ENCODE measurements at regions not wholly inside any gene's neighbourhood (a gene's known extent, or its start where the extent isn't known, plus 50 kb on each side); places are given as distances from the start of the nearest gene placed in this dataset.

GRCh38 chr1:222279591-222279990 is 268.3 kb downstream of the HHIPL2 start:
- ATAC-seq, result no peak

GRCh38 chr1:222278501-222278900 is 269.4 kb downstream of the HHIPL2 start:
- no peaks in the 10 kb centered on the region for H3K4me1 ChIP-seq
- no peak overlapping the region for H3K27ac ChIP-seq
- in situ Hi-C loops (cut with MboI; ENCODE audit: low sequenced_read_pairs in 4 of 4), result no loop called here
- ATAC-seq (no peak), DNase-seq (no peak)
- TF ChIP-seq POLR2A (IDR thresholded peaks at IDR 0.05) (no peak), CTCF (IDR thresholded peaks at IDR 0.05 in 4 of 5, conservative IDR thresholded peaks at IDR 0.05 in 1 of 5) (no peak)
- intact Hi-C loops (cut with DNase I; ENCODE audit: low total_unique reads), result no loop called here
- no peak overlapping the region for H3K4me3 ChIP-seq
- H3K27me3 ChIP-seq, result no peaks in the 10 kb centered on the region
- H3K9me3 ChIP-seq, result no peaks in the 10 kb centered on the region
- no peaks in the 10 kb centered on the region for H3K36me3 ChIP-seq

More at GRCh38 chr1:222279591-222279990, 268.3 kb downstream of the HHIPL2 start:
- TF ChIP-seq POLR2A (IDR thresholded peaks at IDR 0.05), result no peak
- TF ChIP-seq CTCF (IDR thresholded peaks at IDR 0.05 in 4 of 5, conservative IDR thresholded peaks at IDR 0.05 in 1 of 5), result no peak
- Histone ChIP-seq H3K27ac (no peak overlapping the region), H3K4me1 (no peaks in the 10 kb centered on the region), H3K4me3 (no peak overlapping the region), H3K9me3 (no peaks in the 10 kb centered on the region), H3K36me3 (no peaks in the 10 kb centered on the region), H3K27me3 (no peaks in the 10 kb centered on the region)
- in situ Hi-C loops (cut with MboI; ENCODE audit: low sequenced_read_pairs in 4 of 4), result no loop called here
- no peak for DNase-seq
- intact Hi-C loops (cut with DNase I; ENCODE audit: low total_unique reads), result no loop called here

GRCh38 chr1:222275729-222276465 is 272.0 kb downstream of the HHIPL2 start:
- in situ Hi-C loops (cut with MboI; ENCODE audit: low sequenced_read_pairs in 4 of 4), result no loop called here

GRCh38 chr1:222275001-222275728 is 272.7 kb downstream of the HHIPL2 start:
- in situ Hi-C loops (cut with MboI; ENCODE audit: low sequenced_read_pairs in 4 of 4), result no loop called here
- no peak for DNase-seq

More at GRCh38 chr1:222275729-222276465, 272.0 kb downstream of the HHIPL2 start:
- TF ChIP-seq POLR2A (IDR thresholded peaks at IDR 0.05) (no peak), CTCF (IDR thresholded peaks at IDR 0.05 in 4 of 5, conservative IDR thresholded peaks at IDR 0.05 in 1 of 5) (no peak)
- intact Hi-C loops (cut with DNase I; ENCODE audit: low total_unique reads), result no loop called here
- ATAC-seq (no peak), DNase-seq (no peak)
- Histone ChIP-seq H3K4me3 (no peak overlapping the region), H3K36me3 (no peaks in the 10 kb centered on the region), H3K4me1 (no peaks in the 10 kb centered on the region), H3K27me3 (no peaks in the 10 kb centered on the region), H3K27ac (no peak overlapping the region), H3K9me3 (no peaks in the 10 kb centered on the region)

More at GRCh38 chr1:222275001-222275728, 272.7 kb downstream of the HHIPL2 start:
- no peaks in the 10 kb centered on the region for H3K9me3 ChIP-seq
- no peak overlapping the region for H3K4me3 ChIP-seq
- intact Hi-C loops (cut with DNase I; ENCODE audit: low total_unique reads), result no loop called here
- no peak for ATAC-seq
- H3K27ac ChIP-seq, result no peak overlapping the region
- no peaks in the 10 kb centered on the region for H3K27me3 ChIP-seq
- no peaks in the 10 kb centered on the region for H3K36me3 ChIP-seq
- TF ChIP-seq CTCF (IDR thresholded peaks at IDR 0.05 in 4 of 5, conservative IDR thresholded peaks at IDR 0.05 in 1 of 5) (no peak), POLR2A (IDR thresholded peaks at IDR 0.05) (no peak)
- H3K4me1 ChIP-seq, result no peaks in the 10 kb centered on the region
